ENCODE measurements at regions not wholly inside any gene's neighbourhood (a gene's known extent, or its start where the extent isn't known, plus 50 kb on each side); places are given as distances from the start of the nearest gene placed in this dataset.

- Histone ChIP-seq H3K9me3 (replicated peaks; ENCODE audit: control insufficient read depth, insufficient read depth, low read depth, low read length) (no peaks in the 10 kb centered on the region), H4K20me1 (replicated peaks; ENCODE audit: control insufficient read depth, insufficient read depth, low read length) (no peaks in the 10 kb centered on the region), H3K4me2 (ENCODE audit: insufficient read depth, low read length) (no peak overlapping the region), H3K9ac (ENCODE audit: insufficient read depth in 1 of 2, low read depth in 2 of 2, low read length in 2 of 2) (no peak overlapping the region), H2AFZ (ENCODE audit: low read depth, low read length) (no peak overlapping the region), H3K4me1 (replicated peaks in 1 of 2; ENCODE audit: control insufficient read depth in 2 of 2, insufficient read depth in 2 of 2, low read length in 2 of 2) (peaks cover 0 to 3% of the 10 kb centered on the region in 2 experiments; a peak in 2 of 5 replicates), H3K9me1 (ENCODE audit: control insufficient read depth, insufficient read depth, low read length) (no peaks in the 10 kb centered on the region), H3K79me2 (ENCODE audit: control insufficient read depth, insufficient read depth, low read length) (peaks cover 16% of the 10 kb centered on the region), H3K36me3 (ENCODE audit: control insufficient read depth, insufficient read depth, low read length) (no peaks in the 10 kb centered on the region), H3K27ac (ENCODE audit: extremely low read depth, low read depth, low read length) (no peak overlapping the region), H3K27me3 (ENCODE audit: control insufficient read depth in 2 of 2, insufficient read depth in 2 of 2, low read length in 2 of 2) (no peaks in the 10 kb centered on the region), H3K4me3 (no peak overlapping the region)
- no peak for ATAC-seq
- ChIA-PET POLR2A (interaction anchor here (0.6 kb wide), 1 partner anchor 15 kb away, joined by 3 read pairs; no protein-coding TSS in a partner anchor), CTCF (ENCODE audit: low intra/inter-chr PET ratio) (no interaction called here)
- no peak for DNase-seq (ENCODE audit: extremely low read depth in 1 of 4, low spot score in 3 of 4)
- BruUV-seq (replicated peaks) = no TSS peak
- intact Hi-C loops (cut with micrococcal nuclease) = no loop called here
- TF ChIP-seq FOXP1 (CRISPR knock-in tag; IDR thresholded peaks at IDR 0.05) = no peak
- no peak for FAIRE-seq
- in situ Hi-C loops (cut with MboI) = no loop called here
- 31% methylated on average over 3 of the region's 3 CpGs for WGBS (ENCODE audit: insufficient coverage, low coverage, missing lambda C conversion rate)
Measured at GRCh38 chr16:72621651-72622050, 426.3 kb downstream of the ZFHX3 start.

DNA sequence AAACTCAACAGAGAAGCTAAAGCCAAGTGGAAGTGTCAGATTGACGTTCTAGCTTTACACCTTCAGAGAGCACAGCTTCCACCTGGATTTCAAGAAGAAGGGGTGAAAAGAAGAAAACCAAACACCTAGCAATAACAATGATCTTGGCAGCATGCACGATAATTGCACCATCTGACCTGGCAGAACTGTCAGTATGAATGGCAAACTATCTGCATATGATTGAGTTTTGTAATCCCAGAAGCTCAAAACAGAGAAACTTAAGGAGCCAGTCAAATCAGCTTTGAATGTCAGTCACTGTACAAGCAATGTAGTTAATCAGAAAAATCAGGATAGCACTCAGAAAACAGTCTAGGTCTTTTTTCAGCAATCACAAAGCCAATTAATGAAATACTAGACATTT lies 427.1 kb downstream of the ZFHX3 start:
- no peak for DNase-seq (ENCODE audit: extremely low read depth in 1 of 4, low spot score in 3 of 4)
- FAIRE-seq = no peak
- no peak overlapping the region for H3K9ac ChIP-seq (ENCODE audit: insufficient read depth in 1 of 2, low read depth in 2 of 2, low read length in 2 of 2)
- WGBS (ENCODE audit: insufficient coverage, low coverage, missing lambda C conversion rate) = 0% methylated on average over 2 of the region's 2 CpGs
- H3K79me2 ChIP-seq (ENCODE audit: control insufficient read depth, insufficient read depth, low read length) = peaks cover 9% of the 10 kb centered on the region; the same call in 2 of the 3 replicates
- TF ChIP-seq HIVEP1 (CRISPR knock-in tag; IDR thresholded peaks at IDR 0.05) = no peak
- TF ChIP-seq ZZZ3 (IDR thresholded peaks at IDR 0.05) = no peak
- TF ChIP-seq GATAD2A (IDR thresholded peaks at IDR 0.05) = no peak
- TF ChIP-seq XRCC5 (IDR thresholded peaks at IDR 0.05; ENCODE audit: low read depth, low read length) = no peak
- no peak for TF ChIP-seq ZNF830 (CRISPR knock-in tag; IDR thresholded peaks at IDR 0.05)
- no peak for TF ChIP-seq ASH1L (IDR thresholded peaks at IDR 0.05; ENCODE audit: borderline replicate concordance, low read depth, partially characterized antibody)
- no peak for TF ChIP-seq ZBTB1 (CRISPR knock-in tag; IDR thresholded peaks at IDR 0.05; ENCODE audit: borderline replicate concordance, low read depth)
- TF ChIP-seq MAZ (CRISPR knock-in tag; conservative IDR thresholded peaks at IDR 0.05 in 1 of 2, IDR thresholded peaks at IDR 0.05 in 1 of 2) = no peak
- no peak for TF ChIP-seq ZNF232 (CRISPR knock-in tag; IDR thresholded peaks at IDR 0.05)
- TF ChIP-seq SMARCA4 (IDR thresholded peaks at IDR 0.05) = no peak
- TF ChIP-seq MCM3 (IDR thresholded peaks at IDR 0.05) = no peak
- BruUV-seq (replicated peaks) = no TSS peak
- H3K4me1 ChIP-seq (replicated peaks in 1 of 2; ENCODE audit: control insufficient read depth in 2 of 2, insufficient read depth in 2 of 2, low read length in 2 of 2) = no peaks in the 10 kb centered on the region; a peak in 1 of 5 replicates
- ChIA-PET POLR2A (interaction anchor here (0.6 kb wide), 1 partner anchor 14 kb away, joined by 3 read pairs; no protein-coding TSS in a partner anchor), CTCF (ENCODE audit: low intra/inter-chr PET ratio) (no interaction called here)
- H3K4me2 ChIP-seq (ENCODE audit: insufficient read depth, low read length) = no peak overlapping the region
- no peak overlapping the region for H3K27ac ChIP-seq (ENCODE audit: extremely low read depth, low read depth, low read length)
- no peaks in the 10 kb centered on the region for H3K9me3 ChIP-seq (replicated peaks; ENCODE audit: control insufficient read depth, insufficient read depth, low read depth, low read length)
- no peak for ATAC-seq
- H4K20me1 ChIP-seq (replicated peaks; ENCODE audit: control insufficient read depth, insufficient read depth, low read length) = no peaks in the 10 kb centered on the region
- H3K36me3 ChIP-seq (ENCODE audit: control insufficient read depth, insufficient read depth, low read length) = no peaks in the 10 kb centered on the region
- intact Hi-C loops (cut with micrococcal nuclease) = no loop called here
- no peaks in the 10 kb centered on the region for H3K9me1 ChIP-seq (ENCODE audit: control insufficient read depth, insufficient read depth, low read length)
- in situ Hi-C loops (cut with MboI) = no loop called here
- H3K4me3 ChIP-seq = no peak overlapping the region
- H3K27me3 ChIP-seq (ENCODE audit: control insufficient read depth in 2 of 2, insufficient read depth in 2 of 2, low read length in 2 of 2) = no peaks in the 10 kb centered on the region
- H2AFZ ChIP-seq (ENCODE audit: low read depth, low read length) = no peak overlapping the region

All from K562 (cell line).